Neural crest cell (in vitro differentiated cells): ENCODE measurements at regions not wholly inside any gene's neighbourhood (a gene's known extent, or its start where the extent isn't known, plus 50 kb on each side); places are given as distances from the start of the nearest gene placed in this dataset.

Experiments used
- DNase-seq: peaks from one replicate; pipeline ENCODE4 v3.0.0; 2021; ENCODE audit warnings: low read depth, mixed read lengths, low spot score
- H3K27ac Mint-ChIP-seq: one replicate; pipeline ENCODE4 v1.8.0; 2021; ENCODE audit warnings: mild to moderate bottlenecking, mixed read lengths; ENCODE audit not compliant: unreplicated experiment
- H3K27me3 Mint-ChIP-seq: 2 replicates; pipeline ENCODE4 v1.8.0; 2021; ENCODE audit warnings: low read depth, mild to moderate bottlenecking, mixed read lengths
- H3K36me3 Mint-ChIP-seq: 2 replicates; pipeline ENCODE4 v1.8.0; 2021; ENCODE audit warnings: low read depth, mild to moderate bottlenecking, mixed read lengths
- H3K4me1 Mint-ChIP-seq: 2 replicates; pipeline ENCODE4 v1.8.0; 2021; ENCODE audit warnings: mixed read lengths
- H3K4me3 Mint-ChIP-seq: one replicate; pipeline ENCODE4 v1.8.0; 2021; ENCODE audit warnings: mild to moderate bottlenecking, mixed read lengths
- H3K9me3 Mint-ChIP-seq: 2 replicates; pipeline ENCODE4 v1.8.0; 2021; ENCODE audit warnings: mixed read lengths
- CTCF ChIP-seq: fragments of 200-600 bp; sonication (generic); conservative IDR thresholded peaks from 2 replicates; pipeline ENCODE4 v1.5.0; 2021; ENCODE audit warnings: antibody characterized with exemption, mild to moderate bottlenecking

- Mint-ChIP-seq H3K4me3 (no peak overlapping the region), H3K27me3 (no peaks in the 10 kb centered on the region), H3K4me1 (no peaks in the 10 kb centered on the region), H3K27ac (no peak overlapping the region), H3K9me3 (no peaks in the 10 kb centered on the region), H3K36me3 (no peaks in the 10 kb centered on the region)
- no peak for DNase-seq
- TF ChIP-seq CTCF = no peak
Observed at GRCh38 chr9:18422296-18423036, 51.5 kb upstream of the ADAMTSL1 start.

DNA sequence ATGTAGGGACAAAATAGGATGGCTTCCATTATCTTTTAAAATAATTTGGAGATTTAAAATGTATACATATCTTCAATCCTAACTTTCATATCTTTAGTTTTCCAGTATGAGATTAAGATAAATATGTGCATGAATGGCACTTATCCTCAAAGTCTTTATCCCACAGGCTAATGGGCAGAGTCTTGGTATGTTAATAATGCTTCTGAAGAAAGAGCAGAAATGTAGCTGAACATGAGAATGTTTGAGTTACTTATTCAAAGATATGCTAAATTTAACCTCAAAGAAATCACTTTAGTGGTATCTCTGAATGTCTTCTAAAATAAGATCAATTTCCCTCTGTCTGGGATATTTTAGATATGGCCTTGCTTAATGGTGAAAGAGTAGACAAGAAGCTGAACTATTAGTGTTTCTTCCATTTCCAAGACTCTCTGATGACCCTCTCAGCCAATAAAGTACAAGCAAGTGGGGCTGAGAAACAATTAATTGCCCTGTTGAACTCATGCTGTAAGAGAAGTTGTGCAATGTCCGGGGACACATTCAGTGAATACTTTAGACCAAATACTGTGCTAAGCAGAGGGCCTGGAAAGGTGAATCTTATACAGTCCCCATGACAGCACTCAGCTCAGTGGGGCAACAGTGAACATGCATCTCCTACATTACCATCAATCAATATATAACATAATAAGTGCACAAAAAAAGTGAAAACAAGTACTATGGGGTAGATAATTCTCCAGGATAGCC is 50.0 kb upstream of the ADAMTSL1 start:
- no peak for TF ChIP-seq CTCF
- Mint-ChIP-seq H3K4me3 (no peak overlapping the region), H3K27me3 (no peaks in the 10 kb centered on the region), H3K9me3 (no peaks in the 10 kb centered on the region), H3K27ac (no peak overlapping the region), H3K4me1 (no peaks in the 10 kb centered on the region), H3K36me3 (no peaks in the 10 kb centered on the region)
- no peak for DNase-seq
